Neural crest cell (in vitro differentiated cells): ENCODE measurements at regions not wholly inside any gene's neighbourhood (a gene's known extent, or its start where the extent isn't known, plus 50 kb on each side); places are given as distances from the start of the nearest gene placed in this dataset.

Source experiments
- DNase-seq: peaks from one replicate; pipeline ENCODE4 v3.0.0; 2021; ENCODE audit warnings: low read depth, mixed read lengths, low spot score
- H3K27ac Mint-ChIP-seq: one replicate; pipeline ENCODE4 v1.8.0; 2021; ENCODE audit warnings: mild to moderate bottlenecking, mixed read lengths; ENCODE audit not compliant: unreplicated experiment
- H3K27me3 Mint-ChIP-seq: 2 replicates; pipeline ENCODE4 v1.8.0; 2021; ENCODE audit warnings: low read depth, mild to moderate bottlenecking, mixed read lengths
- H3K36me3 Mint-ChIP-seq: 2 replicates; pipeline ENCODE4 v1.8.0; 2021; ENCODE audit warnings: low read depth, mild to moderate bottlenecking, mixed read lengths
- H3K4me1 Mint-ChIP-seq: 2 replicates; pipeline ENCODE4 v1.8.0; 2021; ENCODE audit warnings: mixed read lengths
- H3K4me3 Mint-ChIP-seq: one replicate; pipeline ENCODE4 v1.8.0; 2021; ENCODE audit warnings: mild to moderate bottlenecking, mixed read lengths
- H3K9me3 Mint-ChIP-seq: 2 replicates; pipeline ENCODE4 v1.8.0; 2021; ENCODE audit warnings: mixed read lengths
- TF ChIP-seq, protein P1 (sequence below): fragments of 200-600 bp; sonication (generic); conservative IDR thresholded peaks from 2 replicates; pipeline ENCODE4 v1.5.0; 2021; ENCODE audit warnings: antibody characterized with exemption, mild to moderate bottlenecking

DNA sequence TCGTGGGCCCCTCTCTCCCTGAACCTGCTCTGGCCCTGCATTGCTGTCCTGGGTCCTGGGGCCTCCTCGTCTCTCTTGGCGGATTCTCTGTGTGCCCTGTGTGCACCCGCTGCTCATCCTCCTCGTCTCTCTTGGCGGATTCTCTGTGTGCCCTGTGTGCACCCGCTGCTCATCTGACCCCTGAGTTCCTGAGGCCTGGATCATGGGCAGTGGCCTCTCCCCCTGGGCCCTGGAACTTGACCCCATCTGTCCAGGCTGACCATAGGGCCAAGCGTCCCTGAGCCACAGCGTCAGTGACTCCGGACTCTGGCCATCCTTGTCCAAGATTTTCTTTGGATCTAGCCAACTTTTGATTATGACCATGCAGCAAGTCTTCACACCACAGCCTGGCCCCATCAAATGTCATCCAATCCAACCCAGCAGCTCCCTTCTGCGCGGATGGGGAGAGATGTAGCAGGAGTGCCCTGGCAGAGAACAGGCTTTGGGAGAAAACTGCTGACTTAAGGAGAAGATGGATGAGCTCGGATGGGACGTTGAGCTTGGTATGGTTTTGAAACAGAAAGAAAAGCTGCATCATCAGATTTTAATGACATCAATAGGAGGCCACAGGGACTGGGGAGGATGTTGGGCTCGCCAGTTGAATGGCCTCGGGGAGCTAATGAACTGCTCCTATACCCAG is 455.1 kb upstream of the HS6ST1 start:
- Mint-ChIP-seq H3K27ac (no peak overlapping the region), H3K9me3 (no peaks in the 10 kb centered on the region), H3K4me1 (no peaks in the 10 kb centered on the region), H3K4me3 (no peak overlapping the region), H3K27me3 (no peaks in the 10 kb centered on the region), H3K36me3 (no peaks in the 10 kb centered on the region)
- TF ChIP-seq, protein P1, sequence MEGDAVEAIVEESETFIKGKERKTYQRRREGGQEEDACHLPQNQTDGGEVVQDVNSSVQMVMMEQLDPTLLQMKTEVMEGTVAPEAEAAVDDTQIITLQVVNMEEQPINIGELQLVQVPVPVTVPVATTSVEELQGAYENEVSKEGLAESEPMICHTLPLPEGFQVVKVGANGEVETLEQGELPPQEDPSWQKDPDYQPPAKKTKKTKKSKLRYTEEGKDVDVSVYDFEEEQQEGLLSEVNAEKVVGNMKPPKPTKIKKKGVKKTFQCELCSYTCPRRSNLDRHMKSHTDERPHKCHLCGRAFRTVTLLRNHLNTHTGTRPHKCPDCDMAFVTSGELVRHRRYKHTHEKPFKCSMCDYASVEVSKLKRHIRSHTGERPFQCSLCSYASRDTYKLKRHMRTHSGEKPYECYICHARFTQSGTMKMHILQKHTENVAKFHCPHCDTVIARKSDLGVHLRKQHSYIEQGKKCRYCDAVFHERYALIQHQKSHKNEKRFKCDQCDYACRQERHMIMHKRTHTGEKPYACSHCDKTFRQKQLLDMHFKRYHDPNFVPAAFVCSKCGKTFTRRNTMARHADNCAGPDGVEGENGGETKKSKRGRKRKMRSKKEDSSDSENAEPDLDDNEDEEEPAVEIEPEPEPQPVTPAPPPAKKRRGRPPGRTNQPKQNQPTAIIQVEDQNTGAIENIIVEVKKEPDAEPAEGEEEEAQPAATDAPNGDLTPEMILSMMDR = no peak
- no peak for DNase-seq

DNA sequence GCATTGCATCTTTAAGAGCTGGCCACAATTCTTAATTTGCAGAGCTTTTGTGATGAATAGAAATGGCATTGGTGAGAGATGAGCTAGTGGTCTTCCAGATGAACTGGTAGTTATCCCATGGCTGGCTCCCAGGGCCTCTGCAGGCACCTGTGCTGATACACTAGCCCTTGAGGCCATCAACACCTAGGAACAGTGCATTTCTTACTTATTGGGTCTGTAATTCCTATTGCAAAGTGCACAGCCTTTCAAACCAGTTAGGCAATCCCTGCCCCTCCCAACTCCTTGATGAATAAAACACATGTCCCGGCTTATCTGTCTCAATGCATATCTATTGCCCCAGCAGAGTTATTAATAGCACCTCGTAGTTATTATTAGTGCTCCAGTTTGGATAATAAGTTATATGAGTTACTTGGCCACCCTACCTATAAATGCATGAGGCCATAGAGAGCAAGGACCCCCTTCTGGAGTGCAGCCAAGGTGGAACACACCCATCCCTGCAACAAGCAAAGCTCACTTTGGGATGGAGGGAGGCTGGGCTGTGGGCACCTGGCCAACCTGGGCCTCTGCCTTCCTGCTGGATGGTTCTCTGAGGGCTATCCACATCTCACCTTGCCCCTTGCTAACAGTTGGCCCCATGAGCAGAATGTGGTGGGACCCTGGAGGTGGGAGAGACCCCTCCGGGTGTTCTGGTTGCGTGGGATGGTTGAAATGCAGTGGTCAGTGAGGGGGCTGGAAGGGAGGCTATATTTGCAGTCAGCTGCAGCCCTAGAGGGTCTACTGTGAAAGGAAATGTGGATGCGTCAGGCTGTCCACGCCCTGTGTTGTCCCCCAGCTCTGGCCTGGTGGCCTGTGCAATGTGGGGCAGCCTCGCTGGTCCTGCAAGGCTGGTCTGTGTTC is 455.9 kb upstream of the HS6ST1 start:
- no peak overlapping the region for H3K4me3 Mint-ChIP-seq
- H3K9me3 Mint-ChIP-seq = no peaks in the 10 kb centered on the region
- H3K36me3 Mint-ChIP-seq = no peaks in the 10 kb centered on the region
- TF ChIP-seq, protein P1 = no peak
- H3K27ac Mint-ChIP-seq = no peak overlapping the region
- H3K27me3 Mint-ChIP-seq = no peaks in the 10 kb centered on the region
- DNase-seq = no peak
- H3K4me1 Mint-ChIP-seq = no peaks in the 10 kb centered on the region

DNA sequence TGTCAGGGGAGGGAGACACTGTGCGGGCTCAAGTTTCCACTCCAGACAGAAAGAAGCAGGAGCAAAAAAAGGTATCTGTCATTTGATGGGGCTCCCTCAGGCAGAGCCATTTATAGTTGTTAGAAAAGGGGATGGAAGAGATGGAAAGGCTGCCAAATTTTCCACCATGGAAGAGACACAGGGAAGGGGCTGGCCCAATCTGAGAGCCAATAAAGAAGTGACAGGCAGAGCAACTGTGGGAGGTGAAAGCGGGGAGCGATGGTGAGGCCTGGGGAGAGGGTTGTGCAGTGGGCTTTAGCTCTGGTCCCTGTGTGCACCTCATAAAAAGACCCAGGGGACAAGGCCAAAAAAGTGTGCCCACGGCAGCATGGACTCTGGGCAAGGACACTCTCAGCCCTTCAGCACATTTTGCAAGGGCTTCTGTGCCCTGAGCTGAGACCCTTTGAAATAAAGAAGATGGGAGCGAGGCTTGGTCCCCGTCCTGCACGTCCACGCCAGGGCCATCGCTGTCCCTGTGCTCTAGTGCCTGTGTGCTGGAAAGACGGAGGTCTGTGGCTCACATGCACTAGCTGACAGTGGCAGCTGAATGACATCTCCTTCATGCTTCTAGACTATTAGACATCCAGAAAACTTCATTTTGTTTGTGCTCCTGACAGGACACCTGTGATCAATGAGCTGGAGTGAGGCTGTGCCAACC is 456.7 kb upstream of the HS6ST1 start:
- no peak overlapping the region for H3K27ac Mint-ChIP-seq
- TF ChIP-seq, protein P1 = no peak
- no peak for DNase-seq
- H3K9me3 Mint-ChIP-seq = no peaks in the 10 kb centered on the region
- no peaks in the 10 kb centered on the region for H3K27me3 Mint-ChIP-seq
- no peaks in the 10 kb centered on the region for H3K36me3 Mint-ChIP-seq
- H3K4me3 Mint-ChIP-seq = no peak overlapping the region
- no peaks in the 10 kb centered on the region for H3K4me1 Mint-ChIP-seq

- no peaks in the 10 kb centered on the region for H3K27me3 Mint-ChIP-seq
- no peaks in the 10 kb centered on the region for H3K36me3 Mint-ChIP-seq
- no peak for DNase-seq
- TF ChIP-seq, protein P1 = no peak
- H3K27ac Mint-ChIP-seq = no peak overlapping the region
- H3K4me3 Mint-ChIP-seq = no peak overlapping the region
- H3K9me3 Mint-ChIP-seq = no peaks in the 10 kb centered on the region
- no peaks in the 10 kb centered on the region for H3K4me1 Mint-ChIP-seq
Observed at GRCh38 chr2:128775914-128776285, 457.2 kb upstream of the HS6ST1 start.

DNA sequence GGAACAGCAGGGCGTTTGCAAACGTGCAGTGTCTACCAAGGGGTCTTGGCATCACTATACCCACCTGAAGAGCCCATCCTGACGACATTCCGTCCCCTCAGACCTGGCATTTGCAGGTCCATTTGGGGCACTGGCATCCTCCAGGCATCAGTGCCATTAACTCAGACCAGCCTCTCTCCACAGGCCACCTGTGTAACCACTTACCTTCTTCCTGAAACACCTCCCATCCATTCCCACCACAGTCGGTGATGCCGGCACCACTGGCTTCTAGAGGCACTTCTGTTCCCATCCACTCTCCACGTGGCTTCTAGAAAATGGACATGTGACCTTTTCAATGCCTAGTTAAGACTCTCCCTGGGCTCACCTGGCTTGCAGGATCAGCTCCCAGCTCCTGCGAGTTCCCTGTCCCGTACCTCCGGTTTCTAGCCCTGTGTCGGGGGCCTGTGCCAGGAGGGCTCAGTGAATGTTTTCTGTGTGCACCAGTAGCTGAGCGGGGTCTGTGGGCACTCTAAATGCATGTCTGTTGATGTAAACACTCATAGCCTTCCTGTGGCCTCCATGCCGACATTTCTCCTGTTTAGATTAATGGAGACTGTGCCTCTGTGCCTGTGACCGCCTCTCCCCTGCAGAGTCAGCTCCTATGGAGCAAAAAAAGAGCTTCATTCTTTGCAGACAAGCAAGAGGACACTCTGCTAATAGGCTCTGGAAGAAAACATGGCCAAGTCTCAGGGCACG is 458.0 kb upstream of the HS6ST1 start:
- H3K4me1 Mint-ChIP-seq = no peaks in the 10 kb centered on the region

More for the DNA sequence above, 458.0 kb upstream of the HS6ST1 start:
- Mint-ChIP-seq H3K36me3 (no peaks in the 10 kb centered on the region), H3K27ac (no peak overlapping the region), H3K27me3 (no peaks in the 10 kb centered on the region), H3K9me3 (no peaks in the 10 kb centered on the region), H3K4me3 (no peak overlapping the region)
- TF ChIP-seq, protein P1 = no peak
- no peak for DNase-seq
